HepG2 (cell line): ENCODE measurements at regions not wholly inside any gene's neighbourhood (a gene's known extent, or its start where the extent isn't known, plus 50 kb on each side); places are given as distances from the start of the nearest gene placed in this dataset.

Experiments
- ATAC-seq: fragments of 200-7000 bp; cut with Tn5 transposase; 3 replicates; pipeline ENCODE4 v1.9.1; 2020; ENCODE audit warnings: mild to moderate bottlenecking, moderate library complexity
- BruUV-seq: library from RNA; stranded (reverse); fragments of 400-500 nt; replicated peaks from 2 replicates; lab custom pipeline; 2021; lab: Mats Ljungman, UMichigan
- CTCF ChIA-PET: fragments of 300-600 bp; formaldehyde crosslinking; extraction: SDS; loops from one replicate; lab custom pipeline; 2021; ENCODE audit warnings: low total read pairs, inconsistent platforms, low intra/inter-chr PET ratio; lab: Yijun Ruan, JAX
- POLR2A ChIA-PET: fragments of 350-600 bp; sonication (Branson Sonifier 250); formaldehyde crosslinking; loops from one replicate; lab custom pipeline; 2020; ENCODE audit warnings: antibody characterized with exemption, inconsistent platforms; lab: Yijun Ruan, JAX
- DNase-seq: peaks from one replicate; pipeline ENCODE4 v3.0.0-alpha.2; 2015; ENCODE audit warnings: low spot score
- FAIRE-seq: peaks from 3 replicates; lab custom pipeline; 2011; peaks lifted over from hg19 to GRCh38; lab: Jason Lieb, UNC
- H2AFZ ChIP-seq: one replicate; pipeline ENCODE4 v1.6.1; 2011; ENCODE audit warnings: low read length, inconsistent platforms
- H3K27ac ChIP-seq: fragments of 300-600 bp; 3 replicates; pipeline ENCODE4 v1.8.0; 2011; ENCODE audit warnings: mixed run types, mild to moderate bottlenecking, mixed read lengths, low read length, inconsistent platforms; ENCODE audit not compliant: insufficient read depth; ENCODE audit errors: extremely low read length
- H3K27me3 ChIP-seq, 2 experiments: fragments of 200-600 bp in 1 of 2; 2 replicates in 1 of 2; 3 replicates in 1 of 2; pipeline versions ENCODE4 v1.6.0 to v1.8.0; 2011; ENCODE audit warnings: low read length in 2 of 2, mild to moderate bottlenecking in 2 of 2, moderate library complexity in 2 of 2, inconsistent platforms in 1 of 2; ENCODE audit not compliant: insufficient read depth in 2 of 2, control insufficient read depth in 1 of 2
- H3K36me3 ChIP-seq, 2 experiments: fragments of 200-600 bp in 1 of 2; replicated peaks in 1 of 2; 2 replicates in 1 of 2; 3 replicates in 1 of 2; pipeline versions ENCODE4 v1.5.1 to v1.8.0; 2011; ENCODE audit warnings: low read length in 2 of 2, inconsistent platforms in 1 of 2; ENCODE audit not compliant: insufficient read depth in 2 of 2, control insufficient read depth in 1 of 2
- H3K4me1 ChIP-seq: 2 replicates; pipeline ENCODE4 v1.5.1; 2012; ENCODE audit warnings: low read length, inconsistent platforms; ENCODE audit not compliant: insufficient read depth
- H3K4me2 ChIP-seq: 2 replicates; pipeline ENCODE4 v1.6.0; 2011; ENCODE audit warnings: low read depth, low read length, inconsistent platforms
- H3K4me3 ChIP-seq, 3 experiments: fragments of 200-600 bp in 1 of 3; sonication (generic), shearing (Covaris generic) in 1 of 3; replicated peaks in 1 of 3; 2 replicates each; pipeline ENCODE4 v1.5.1; 2011 to 2016; ENCODE audit warnings: low read length in 3 of 3, inconsistent platforms in 2 of 3, low read depth in 2 of 3, mild to moderate bottlenecking in 2 of 3, control low read depth in 1 of 3, mixed read lengths in 1 of 3; ENCODE audit not compliant: insufficient read depth in 1 of 3
- H3K79me2 ChIP-seq: one replicate; pipeline ENCODE4 v1.6.1; 2011; ENCODE audit warnings: low read length, inconsistent platforms; ENCODE audit not compliant: insufficient read depth
- H3K9ac ChIP-seq: 2 replicates; pipeline ENCODE4 v1.6.0; 2011; ENCODE audit warnings: mild to moderate bottlenecking, low read depth, low read length, inconsistent platforms; ENCODE audit not compliant: insufficient read depth
- H3K9me3 ChIP-seq: 2 replicates; pipeline ENCODE4 v1.5.1; 2012; ENCODE audit warnings: mild to moderate bottlenecking, low read length
- H4K20me1 ChIP-seq: 2 replicates; pipeline ENCODE4 v1.6.0; 2011; ENCODE audit warnings: inconsistent platforms, mild to moderate bottlenecking, low read length, moderate library complexity; ENCODE audit not compliant: insufficient read depth
- ZC3H4 ChIP-seq: sonication (generic); formaldehyde crosslinking; IDR thresholded peaks from 2 replicates; pipeline ENCODE4 v1.4.0; 2020; ENCODE audit warnings: missing genetic modification reagents, borderline replicate concordance
- WGBS: methylation state at CpG from one replicate; pipeline ENCODE4 v1.1.6; 2017; ENCODE audit warnings: low lambda C conversion rate; 5-methylcytosine and 5-hydroxymethylcytosine counted together
- in situ Hi-C: cut with HindIII; loops from 2 replicates; pipeline ENCODE4 v1.10.0; 2017; ENCODE audit warnings: low pct_unique_long_range_greater_than_20kb; ENCODE audit not compliant: extremely low pct_ligation_motif_present
- intact Hi-C: fragments of 100-400 bp; cut with micrococcal nuclease; formaldehyde crosslinking; loops from one replicate; pipeline ENCODE4 v1.10.0; 2022; ENCODE audit not compliant: unreplicated experiment
- TF ChIP-seq, protein P1 (sequence below), 2 experiments: fragments of 450-650 bp in 1 of 2; sonication (generic) in 1 of 2; formaldehyde crosslinking in 1 of 2; IDR thresholded peaks; 2 replicates each; pipeline versions ENCODE4 v1.6.1 to v1.8.0; 2016 to 2022; ENCODE audit warnings: antibody characterized with exemption in 1 of 2, mild to moderate bottlenecking in 1 of 2, missing genetic modification reagents in 1 of 2

DNA sequence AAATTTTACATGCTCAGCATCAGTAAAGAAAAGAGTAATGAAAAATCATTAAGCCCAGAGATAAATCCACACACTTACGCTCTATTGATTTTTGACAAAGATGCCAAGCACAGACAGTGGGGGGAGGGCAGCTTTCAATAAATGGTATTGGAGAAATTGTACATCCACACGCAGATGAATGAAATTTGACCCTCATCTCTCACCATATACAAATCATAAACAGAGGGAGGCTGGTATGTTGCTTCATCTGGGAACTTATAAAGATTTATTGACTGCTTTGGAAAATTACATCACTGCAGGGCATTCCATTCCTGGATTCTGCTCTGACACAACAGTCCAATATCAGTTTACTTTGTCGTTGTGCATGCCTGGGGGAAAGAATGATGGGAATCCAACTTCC is 58.4 kb upstream of the XAGE1A start:
- 28% methylated on average over 3 of the region's 3 CpGs for WGBS
- no peak overlapping the region for H3K9ac ChIP-seq
- BruUV-seq: no TSS peak
- FAIRE-seq: no peak
- H4K20me1 ChIP-seq: no peaks in the 10 kb centered on the region
- H3K27me3 ChIP-seq: no peaks in the 10 kb centered on the region
- no peak for TF ChIP-seq ZC3H4 (CRISPR knock-in tag)
- TF ChIP-seq, protein P1, sequence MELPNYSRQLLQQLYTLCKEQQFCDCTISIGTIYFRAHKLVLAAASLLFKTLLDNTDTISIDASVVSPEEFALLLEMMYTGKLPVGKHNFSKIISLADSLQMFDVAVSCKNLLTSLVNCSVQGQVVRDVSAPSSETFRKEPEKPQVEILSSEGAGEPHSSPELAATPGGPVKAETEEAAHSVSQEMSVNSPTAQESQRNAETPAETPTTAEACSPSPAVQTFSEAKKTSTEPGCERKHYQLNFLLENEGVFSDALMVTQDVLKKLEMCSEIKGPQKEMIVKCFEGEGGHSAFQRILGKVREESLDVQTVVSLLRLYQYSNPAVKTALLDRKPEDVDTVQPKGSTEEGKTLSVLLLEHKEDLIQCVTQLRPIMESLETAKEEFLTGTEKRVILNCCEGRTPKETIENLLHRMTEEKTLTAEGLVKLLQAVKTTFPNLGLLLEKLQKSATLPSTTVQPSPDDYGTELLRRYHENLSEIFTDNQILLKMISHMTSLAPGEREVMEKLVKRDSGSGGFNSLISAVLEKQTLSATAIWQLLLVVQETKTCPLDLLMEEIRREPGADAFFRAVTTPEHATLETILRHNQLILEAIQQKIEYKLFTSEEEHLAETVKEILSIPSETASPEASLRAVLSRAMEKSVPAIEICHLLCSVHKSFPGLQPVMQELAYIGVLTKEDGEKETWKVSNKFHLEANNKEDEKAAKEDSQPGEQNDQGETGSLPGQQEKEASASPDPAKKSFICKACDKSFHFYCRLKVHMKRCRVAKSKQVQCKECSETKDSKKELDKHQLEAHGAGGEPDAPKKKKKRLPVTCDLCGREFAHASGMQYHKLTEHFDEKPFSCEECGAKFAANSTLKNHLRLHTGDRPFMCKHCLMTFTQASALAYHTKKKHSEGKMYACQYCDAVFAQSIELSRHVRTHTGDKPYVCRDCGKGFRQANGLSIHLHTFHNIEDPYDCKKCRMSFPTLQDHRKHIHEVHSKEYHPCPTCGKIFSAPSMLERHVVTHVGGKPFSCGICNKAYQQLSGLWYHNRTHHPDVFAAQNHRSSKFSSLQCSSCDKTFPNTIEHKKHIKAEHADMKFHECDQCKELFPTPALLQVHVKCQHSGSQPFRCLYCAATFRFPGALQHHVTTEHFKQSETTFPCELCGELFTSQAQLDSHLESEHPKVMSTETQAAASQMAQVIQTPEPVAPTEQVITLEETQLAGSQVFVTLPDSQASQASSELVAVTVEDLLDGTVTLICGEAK (IDR thresholded peaks at IDR 0.05): peak; percentile 43
- TF ChIP-seq, protein P1 (CRISPR knock-in tag; IDR thresholded peaks at IDR 0.05): peak; percentile 47; the same call in 1 of the 2 replicates
- TF ChIP-seq, all 625 proteins: peak for 1
- in situ Hi-C loops: no loop called here
- Histone ChIP-seq H3K4me2 (no peak overlapping the region), H3K27ac (no peak overlapping the region), H3K4me3 (no peak overlapping the region), H3K9me3 (no peaks in the 10 kb centered on the region), H3K79me2 (no peaks in the 10 kb centered on the region), H3K4me1 (no peaks in the 10 kb centered on the region), H2AFZ (no peak overlapping the region), H3K36me3 (no peaks in the 10 kb centered on the region)
- ATAC-seq (no peak), DNase-seq (peak; percentile 1)
- CTCF ChIA-PET: no interaction called here
- POLR2A ChIA-PET: no interaction called here
- intact Hi-C loops: no loop called here
